ENCODE measurements at regions not wholly inside any gene's neighbourhood (a gene's known extent, or its start where the extent isn't known, plus 50 kb on each side); places are given as distances from the start of the nearest gene placed in this dataset.

GRCh38 chr20:25848222-25848621, 151.6 kb upstream of the ZNF337 start:
- no peak overlapping the region for H2AFZ ChIP-seq
- H3K4me3 Mint-ChIP-seq: no peak overlapping the region
- no peak for TF ChIP-seq REST (IDR thresholded peaks at IDR 0.05; ENCODE audit: unreplicated experiment)
- TF ChIP-seq ZNF331 (CRISPR knock-in tag; IDR thresholded peaks at IDR 0.05; ENCODE audit: low read depth): no peak
- TF ChIP-seq EZH2phosphoT487 (IDR thresholded peaks at IDR 0.05; ENCODE audit: unreplicated experiment): no peak
- TF ChIP-seq JUNB (IDR thresholded peaks at IDR 0.05; ENCODE audit: unreplicated experiment): no peak
- TF ChIP-seq CREB1 (CRISPR knock-in tag; IDR thresholded peaks at IDR 0.05; ENCODE audit: low read depth): no peak
- TF ChIP-seq POLR2AphosphoS5 (IDR thresholded peaks at IDR 0.05; ENCODE audit: low read depth): no peak
- no peak for TF ChIP-seq ZNF114 (CRISPR knock-in tag; IDR thresholded peaks at IDR 0.05)
- TF ChIP-seq STAT1 (IDR thresholded peaks at IDR 0.05; ENCODE audit: unreplicated experiment): no peak
- TF ChIP-seq CTCF (conservative IDR thresholded peaks at IDR 0.05; ENCODE audit: low read depth in 2 of 2): no peak
- no peak for TF ChIP-seq EZH2 (IDR thresholded peaks at IDR 0.05; ENCODE audit: low read depth, unreplicated experiment)
- TF ChIP-seq NANOG (IDR thresholded peaks at IDR 0.05; ENCODE audit: borderline replicate concordance): no peak
- TF ChIP-seq ZNF462 (CRISPR knock-in tag; IDR thresholded peaks at IDR 0.05): no peak
- no peak for TF ChIP-seq ETS1 (IDR thresholded peaks at IDR 0.05)

More at GRCh38 chr20:25848222-25848621, 151.6 kb upstream of the ZNF337 start:
- H3K4me2 ChIP-seq: no peak overlapping the region
- H3K9me2 ChIP-seq (ENCODE audit: insufficient read depth): no peaks in the 10 kb centered on the region
- H3K27ac Mint-ChIP-seq: no peak overlapping the region
- peaks cover 6% of the 10 kb centered on the region; the same call in 2 of the 3 replicates for H3K4me1 Mint-ChIP-seq
- no peak overlapping the region for H3K4me3 ChIP-seq
- H4K20me1 ChIP-seq (replicated peaks; ENCODE audit: insufficient read depth): no peaks in the 10 kb centered on the region
- H3K27me3 ChIP-seq (ENCODE audit: insufficient read depth): no peaks in the 10 kb centered on the region
- peaks cover 4% of the 10 kb centered on the region for H3K9me3 Mint-ChIP-seq
- H3K36me3 Mint-ChIP-seq (ENCODE audit: low read depth): no peaks in the 10 kb centered on the region
- H3K27ac ChIP-seq (ENCODE audit: low read depth): no peak overlapping the region
- DNase-seq (ENCODE audit: low spot score) (no peak), ATAC-seq (no peak)
- H3K27me3 Mint-ChIP-seq (ENCODE audit: insufficient read depth, low read depth, poor library complexity): peaks cover 2% of the 10 kb centered on the region
- no peaks in the 10 kb centered on the region for H3F3A ChIP-seq (replicated peaks; ENCODE audit: low read depth)
- H3K4me1 ChIP-seq (ENCODE audit: insufficient read depth): no peaks in the 10 kb centered on the region
- no peaks in the 10 kb centered on the region for H3K79me2 ChIP-seq (replicated peaks; ENCODE audit: insufficient read depth)
- no peaks in the 10 kb centered on the region for H3K36me3 ChIP-seq (ENCODE audit: insufficient read depth)

All from GM23338 (cell line).